Endodermal cell (in vitro differentiated cells): ENCODE measurements at regions not wholly inside any gene's neighbourhood (a gene's known extent, or its start where the extent isn't known, plus 50 kb on each side); places are given as distances from the start of the nearest gene placed in this dataset.

Source experiments
- DNase-seq: peaks from one replicate; pipeline ENCODE4 v3.0.0-alpha.2; 2017
- H3K27ac ChIP-seq: 2 replicates; pipeline ENCODE4 v1.5.1; 2013; ENCODE audit warnings: mild to moderate bottlenecking, low read depth, low read length, moderate library complexity
- H3K27me3 ChIP-seq: 2 replicates; pipeline ENCODE4 v1.6.1; 2013; ENCODE audit warnings: mild to moderate bottlenecking, low read length, moderate library complexity; ENCODE audit not compliant: insufficient read depth, control insufficient read depth, poor library complexity, severe bottlenecking
- H3K36me3 ChIP-seq: 2 replicates; pipeline ENCODE4 v1.7.0; 2013; ENCODE audit warnings: mild to moderate bottlenecking, low read length, moderate library complexity; ENCODE audit not compliant: control insufficient read depth, insufficient read depth
- H3K4me1 ChIP-seq: one replicate; pipeline ENCODE4 v1.7.0; 2013; ENCODE audit warnings: low read length; ENCODE audit not compliant: control insufficient read depth, insufficient read depth
- H3K4me3 ChIP-seq: 2 replicates; pipeline ENCODE4 v1.5.1; 2013; ENCODE audit warnings: mild to moderate bottlenecking, low read length, moderate library complexity
- H3K9ac ChIP-seq: 2 replicates; pipeline ENCODE4 v1.6.1; 2013; ENCODE audit warnings: mild to moderate bottlenecking, low read length, moderate library complexity; ENCODE audit not compliant: poor library complexity, severe bottlenecking; ENCODE audit errors: extremely low read depth
- H3K9me3 ChIP-seq: 2 replicates; pipeline ENCODE4 v1.6.1; 2013; ENCODE audit warnings: mild to moderate bottlenecking, low read length, moderate library complexity; ENCODE audit not compliant: control insufficient read depth
- H3K27ac Mint-ChIP-seq: 2 replicates; pipeline ENCODE4 v1.8.0; 2020; ENCODE audit warnings: mixed read lengths
- H3K27me3 Mint-ChIP-seq: 2 replicates; pipeline ENCODE4 v1.8.0; 2021; ENCODE audit warnings: mild to moderate bottlenecking, mixed read lengths; ENCODE audit not compliant: insufficient read depth
- H3K36me3 Mint-ChIP-seq: 2 replicates; pipeline ENCODE4 v1.8.0; 2020; ENCODE audit warnings: low read depth, mixed read lengths
- H3K4me1 Mint-ChIP-seq: 2 replicates; pipeline ENCODE4 v1.8.0; 2020; ENCODE audit warnings: mixed read lengths
- H3K4me3 Mint-ChIP-seq: 2 replicates; pipeline ENCODE4 v1.8.0; 2020; ENCODE audit warnings: mild to moderate bottlenecking, moderate library complexity, mixed read lengths
- H3K9me3 Mint-ChIP-seq: 2 replicates; pipeline ENCODE4 v1.8.0; 2020; ENCODE audit warnings: mild to moderate bottlenecking, mixed read lengths
- CTCF ChIP-seq: fragments of 200-600 bp; sonication (generic); conservative IDR thresholded peaks from 2 replicates; pipeline ENCODE4 v1.5.0; 2021; ENCODE audit warnings: antibody characterized with exemption, mild to moderate bottlenecking
- WGBS, 2 experiments: methylation state at CpG; one replicate each; pipeline versions ENCODE4 v1.1.5 to v1.1.7; 2013; ENCODE audit warnings: missing lambda C conversion rate in 2 of 2, mixed read lengths in 1 of 2; ENCODE audit not compliant: insufficient coverage in 1 of 2, insufficient read length in 1 of 2; 5-methylcytosine and 5-hydroxymethylcytosine counted together

- H3K36me3 Mint-ChIP-seq, result no peaks in the 10 kb centered on the region
- H3K27ac ChIP-seq, result no peak overlapping the region
- 88% methylated on average over 1 of the region's 5 CpGs; no CpG with 5 or more reads in 1 of the 2 experiments for WGBS, 2 experiments
- H3K4me1 Mint-ChIP-seq, result peaks cover 10% of the 10 kb centered on the region
- no peaks in the 10 kb centered on the region for H3K4me1 ChIP-seq
- no peaks in the 10 kb centered on the region for H3K27me3 ChIP-seq
- no peak for DNase-seq
- no peaks in the 10 kb centered on the region for H3K36me3 ChIP-seq
- H3K9me3 Mint-ChIP-seq, result no peaks in the 10 kb centered on the region
- H3K9ac ChIP-seq, result no peak overlapping the region
- no peak for TF ChIP-seq CTCF
- no peaks in the 10 kb centered on the region for H3K27me3 Mint-ChIP-seq
- no peak overlapping the region for H3K27ac Mint-ChIP-seq
- H3K4me3 Mint-ChIP-seq, result no peak overlapping the region
- H3K9me3 ChIP-seq, result no peaks in the 10 kb centered on the region
- H3K4me3 ChIP-seq, result no peak overlapping the region
Measured at GRCh38 chr20:19924255-19924654, 92.9 kb upstream of the NAA20 start.

GRCh38 chr20:19926591-19926990, 90.6 kb upstream of the NAA20 start:
- H3K4me3 Mint-ChIP-seq, result no peak overlapping the region
- no peaks in the 10 kb centered on the region for H3K36me3 ChIP-seq
- no peak for DNase-seq
- no peak overlapping the region for H3K27ac Mint-ChIP-seq
- no peak overlapping the region for H3K4me3 ChIP-seq
- WGBS, 2 experiments, result 93 to 96% methylated on average over 4 of the region's 4 CpGs
- no peaks in the 10 kb centered on the region for H3K4me1 ChIP-seq
- H3K9me3 ChIP-seq, result no peaks in the 10 kb centered on the region
- peaks cover 5% of the 10 kb centered on the region for H3K4me1 Mint-ChIP-seq
- no peaks in the 10 kb centered on the region for H3K27me3 ChIP-seq
- H3K9ac ChIP-seq, result no peak overlapping the region
- no peaks in the 10 kb centered on the region for H3K9me3 Mint-ChIP-seq
- H3K27me3 Mint-ChIP-seq, result no peaks in the 10 kb centered on the region
- H3K36me3 Mint-ChIP-seq, result no peaks in the 10 kb centered on the region
- TF ChIP-seq CTCF, result no peak
- no peak overlapping the region for H3K27ac ChIP-seq

- H3K36me3 ChIP-seq, result no peaks in the 10 kb centered on the region
- H3K27me3 ChIP-seq, result no peaks in the 10 kb centered on the region
- H3K4me3 Mint-ChIP-seq, result no peak overlapping the region
- no peaks in the 10 kb centered on the region for H3K9me3 Mint-ChIP-seq
- H3K27me3 Mint-ChIP-seq, result no peaks in the 10 kb centered on the region
- no peaks in the 10 kb centered on the region for H3K36me3 Mint-ChIP-seq
- no peaks in the 10 kb centered on the region for H3K9me3 ChIP-seq
- no peak for DNase-seq
- no peak overlapping the region for H3K9ac ChIP-seq
- TF ChIP-seq CTCF, result no peak
- no peak overlapping the region for H3K4me3 ChIP-seq
- H3K4me1 ChIP-seq, result no peaks in the 10 kb centered on the region
- H3K27ac ChIP-seq, result no peak overlapping the region
- peaks cover 3% of the 10 kb centered on the region for H3K4me1 Mint-ChIP-seq
- H3K27ac Mint-ChIP-seq, result no peak overlapping the region
- 93 to 96% methylated on average over 4 to 9 of the region's 9 CpGs for WGBS, 2 experiments
Measured at GRCh38 chr20:19928328-19929011, 88.7 kb upstream of the NAA20 start.
